Hepatocyte (in vitro differentiated cells): ENCODE measurements at regions not wholly inside any gene's neighbourhood (a gene's known extent, or its start where the extent isn't known, plus 50 kb on each side); places are given as distances from the start of the nearest gene placed in this dataset.

ENCODE experiments used
- DNase-seq: peaks from one replicate; pipeline ENCODE4 v3.0.0-alpha.2; 2016; ENCODE audit warnings: low spot score
- H2AFZ ChIP-seq: fragments of 200-600 bp; sonication (generic); 2 replicates; pipeline ENCODE4 v1.6.0; 2016; ENCODE audit warnings: antibody characterized with exemption, mild to moderate bottlenecking
- H3K27ac ChIP-seq: fragments of 200-600 bp; sonication (generic); 2 replicates; pipeline ENCODE4 v1.5.1; 2016; ENCODE audit warnings: mild to moderate bottlenecking
- H3K27me3 ChIP-seq: fragments of 200-600 bp; sonication (generic); 2 replicates; pipeline ENCODE4 v1.6.1; 2016
- H3K36me3 ChIP-seq: fragments of 200-600 bp; sonication (generic); replicated peaks from 2 replicates; pipeline ENCODE4 v1.5.1; 2016; ENCODE audit warnings: low read depth; ENCODE audit not compliant: insufficient read depth
- H3K4me1 ChIP-seq: fragments of 200-600 bp; sonication (generic); 2 replicates; pipeline ENCODE4 v1.5.1; 2016; ENCODE audit warnings: mild to moderate bottlenecking, moderate library complexity; ENCODE audit not compliant: insufficient read depth
- H3K4me2 ChIP-seq: fragments of 200-600 bp; sonication (generic); 2 replicates; pipeline ENCODE4 v1.6.0; 2016
- H3K4me3 ChIP-seq: fragments of 200-600 bp; sonication (generic); 2 replicates; pipeline ENCODE4 v1.5.1; 2016; ENCODE audit warnings: mild to moderate bottlenecking
- H3K79me2 ChIP-seq: fragments of 200-600 bp; sonication (generic); 2 replicates; pipeline ENCODE4 v1.6.0; 2017; ENCODE audit warnings: mild to moderate bottlenecking
- H3K9me2 ChIP-seq: fragments of 200-600 bp; sonication (generic); replicated peaks from 2 replicates; pipeline ENCODE4 v1.6.0; 2017; ENCODE audit warnings: mild to moderate bottlenecking; ENCODE audit not compliant: insufficient read depth
- H3K9me3 ChIP-seq: fragments of 200-600 bp; sonication (generic); 2 replicates; pipeline ENCODE4 v1.5.1; 2016; ENCODE audit warnings: low read depth, mild to moderate bottlenecking
- H4K20me1 ChIP-seq: fragments of 200-600 bp; sonication (generic); 2 replicates; pipeline ENCODE4 v1.6.0; 2016; ENCODE audit warnings: mild to moderate bottlenecking; ENCODE audit not compliant: insufficient read depth, poor library complexity, severe bottlenecking
- CTCF ChIP-seq: fragments of 200-600 bp; sonication (generic); IDR thresholded peaks from 2 replicates; pipeline ENCODE4 v1.5.1; 2016; ENCODE audit warnings: antibody characterized with exemption, mild to moderate bottlenecking; ENCODE audit not compliant: poor library complexity
- EZH2 ChIP-seq: fragments of 200-600 bp; sonication (generic); IDR thresholded peaks from 2 replicates; pipeline ENCODE4 v1.6.1; 2016; ENCODE audit warnings: antibody characterized with exemption, mild to moderate bottlenecking, borderline replicate concordance
- EZH2phosphoT487 ChIP-seq: fragments of 200-600 bp; sonication (generic); IDR thresholded peaks from one replicate; pipeline ENCODE4 v1.6.1; 2018; ENCODE audit warnings: antibody characterized with exemption, mild to moderate bottlenecking, low read depth, moderate library complexity; ENCODE audit not compliant: unreplicated experiment, severe bottlenecking
- WGBS: methylation state at CpG from one replicate; pipeline ENCODE4 v1.1.6; 2016; ENCODE audit warnings: low lambda C conversion rate; ENCODE audit errors: missing lambda C conversion rate; 5-methylcytosine and 5-hydroxymethylcytosine counted together

DNA sequence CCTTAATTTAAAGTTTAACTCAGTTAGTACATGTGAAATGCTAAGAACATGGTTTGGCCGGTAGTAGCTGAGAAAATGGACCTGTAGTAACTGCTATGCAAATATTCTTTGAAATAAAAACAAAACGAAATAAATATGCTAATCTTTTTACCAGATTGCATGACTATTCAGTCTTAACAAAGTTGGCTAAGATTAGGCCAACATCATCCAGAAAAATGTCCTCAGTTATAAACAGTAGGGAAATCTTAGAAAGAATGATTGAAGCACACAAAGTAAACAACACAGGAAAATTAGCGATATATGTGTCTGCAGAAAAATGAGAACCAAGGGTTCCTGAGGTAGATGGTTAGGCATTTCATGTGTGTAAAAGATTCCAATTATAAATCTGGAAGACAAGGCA, 832.1 kb downstream of the TUSC7 start:
- Histone ChIP-seq H2AFZ (no peak overlapping the region), H3K27me3 (no peaks in the 10 kb centered on the region), H3K79me2 (no peaks in the 10 kb centered on the region), H3K27ac (no peak overlapping the region), H3K4me1 (no peaks in the 10 kb centered on the region), H4K20me1 (no peaks in the 10 kb centered on the region), H3K9me2 (no peaks in the 10 kb centered on the region), H3K36me3 (no peaks in the 10 kb centered on the region), H3K4me3 (no peak overlapping the region), H3K4me2 (no peak overlapping the region), H3K9me3 (no peaks in the 10 kb centered on the region)
- DNase-seq, result no peak
- TF ChIP-seq EZH2 (no peak), EZH2phosphoT487 (no peak), CTCF (no peak)
- 93% methylated on average over 3 of the region's 3 CpGs for WGBS

GRCh38 chr3:117543521-117543920, 833.9 kb downstream of the TUSC7 start:
- 96% methylated on average over 1 of the region's 1 CpG for WGBS
- Histone ChIP-seq H3K27ac (no peak overlapping the region), H3K27me3 (no peaks in the 10 kb centered on the region), H2AFZ (no peak overlapping the region), H3K36me3 (no peaks in the 10 kb centered on the region), H3K4me1 (no peaks in the 10 kb centered on the region), H3K4me3 (no peak overlapping the region), H3K79me2 (no peaks in the 10 kb centered on the region), H3K4me2 (no peak overlapping the region), H4K20me1 (no peaks in the 10 kb centered on the region), H3K9me3 (no peaks in the 10 kb centered on the region), H3K9me2 (no peaks in the 10 kb centered on the region)
- DNase-seq, result no peak
- TF ChIP-seq CTCF, result no peak
- no peak for TF ChIP-seq EZH2
- no peak for TF ChIP-seq EZH2phosphoT487

GRCh38 chr3:117545484-117545883, 835.9 kb downstream of the TUSC7 start:
- H4K20me1 ChIP-seq, result no peaks in the 10 kb centered on the region
- H3K9me2 ChIP-seq, result no peaks in the 10 kb centered on the region
- DNase-seq, result no peak
- no peak overlapping the region for H3K27ac ChIP-seq
- TF ChIP-seq CTCF, result no peak
- TF ChIP-seq EZH2phosphoT487, result no peak
- TF ChIP-seq EZH2, result no peak
- no peaks in the 10 kb centered on the region for H3K9me3 ChIP-seq
- no peak overlapping the region for H3K4me3 ChIP-seq
- no peaks in the 10 kb centered on the region for H3K4me1 ChIP-seq
- no peaks in the 10 kb centered on the region for H3K36me3 ChIP-seq
- H3K4me2 ChIP-seq, result no peak overlapping the region
- no peaks in the 10 kb centered on the region for H3K27me3 ChIP-seq
- no peak overlapping the region for H2AFZ ChIP-seq
- H3K79me2 ChIP-seq, result no peaks in the 10 kb centered on the region
- WGBS, result 73% methylated on average over 4 of the region's 4 CpGs

DNA sequence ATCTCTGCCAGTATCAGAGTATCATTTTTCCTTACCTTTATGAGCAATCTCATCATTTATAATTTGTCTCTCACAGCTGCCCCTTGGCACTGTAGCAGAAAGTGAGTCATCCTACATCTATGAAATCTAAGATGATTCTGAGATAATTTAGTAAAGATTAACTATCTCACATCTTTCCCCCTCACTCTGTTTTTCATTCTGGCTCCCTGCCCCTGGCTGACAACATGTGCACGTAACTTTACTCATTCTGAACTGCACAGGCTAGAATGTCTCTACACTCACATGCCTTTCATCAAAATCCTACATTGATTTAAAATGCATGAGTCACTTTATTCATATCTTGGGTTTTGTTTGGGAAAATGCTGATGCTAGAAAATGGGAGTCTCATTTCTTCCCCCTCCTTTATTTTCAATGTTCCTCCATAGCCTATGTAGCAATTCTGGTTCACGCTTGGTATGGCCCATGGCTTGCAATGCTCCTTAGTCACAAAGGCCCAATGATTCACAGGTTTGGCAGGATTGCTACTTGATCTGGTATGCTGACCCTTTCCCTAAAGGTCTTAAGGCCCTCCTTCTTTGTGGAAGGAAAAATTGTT, 838.5 kb downstream of the TUSC7 start:
- no peak for DNase-seq
- no peaks in the 10 kb centered on the region for H3K36me3 ChIP-seq
- no peak overlapping the region for H3K27ac ChIP-seq
- no peaks in the 10 kb centered on the region for H3K79me2 ChIP-seq
- no peak overlapping the region for H3K4me3 ChIP-seq
- no peaks in the 10 kb centered on the region for H3K4me1 ChIP-seq
- H4K20me1 ChIP-seq, result no peaks in the 10 kb centered on the region
- WGBS, result 72% methylated on average over 2 of the region's 2 CpGs
- no peak overlapping the region for H2AFZ ChIP-seq
- no peak overlapping the region for H3K4me2 ChIP-seq
- H3K27me3 ChIP-seq, result no peaks in the 10 kb centered on the region
- no peaks in the 10 kb centered on the region for H3K9me2 ChIP-seq
- H3K9me3 ChIP-seq, result no peaks in the 10 kb centered on the region
- TF ChIP-seq CTCF, result no peak
- TF ChIP-seq EZH2phosphoT487, result no peak
